Hepatocyte (in vitro differentiated cells): ENCODE measurements at regions not wholly inside any gene's neighbourhood (a gene's known extent, or its start where the extent isn't known, plus 50 kb on each side); places are given as distances from the start of the nearest gene placed in this dataset.

Experiments used
- DNase-seq: peaks from one replicate; pipeline ENCODE4 v3.0.0-alpha.2; 2016; ENCODE audit warnings: low spot score
- H2AFZ ChIP-seq: fragments of 200-600 bp; sonication (generic); 2 replicates; pipeline ENCODE4 v1.6.0; 2016; ENCODE audit warnings: antibody characterized with exemption, mild to moderate bottlenecking
- H3K27ac ChIP-seq: fragments of 200-600 bp; sonication (generic); 2 replicates; pipeline ENCODE4 v1.5.1; 2016; ENCODE audit warnings: mild to moderate bottlenecking
- H3K27me3 ChIP-seq: fragments of 200-600 bp; sonication (generic); 2 replicates; pipeline ENCODE4 v1.6.1; 2016
- H3K36me3 ChIP-seq: fragments of 200-600 bp; sonication (generic); replicated peaks from 2 replicates; pipeline ENCODE4 v1.5.1; 2016; ENCODE audit warnings: low read depth; ENCODE audit not compliant: insufficient read depth
- H3K4me1 ChIP-seq: fragments of 200-600 bp; sonication (generic); 2 replicates; pipeline ENCODE4 v1.5.1; 2016; ENCODE audit warnings: mild to moderate bottlenecking, moderate library complexity; ENCODE audit not compliant: insufficient read depth
- H3K4me2 ChIP-seq: fragments of 200-600 bp; sonication (generic); 2 replicates; pipeline ENCODE4 v1.6.0; 2016
- H3K4me3 ChIP-seq: fragments of 200-600 bp; sonication (generic); 2 replicates; pipeline ENCODE4 v1.5.1; 2016; ENCODE audit warnings: mild to moderate bottlenecking
- H3K79me2 ChIP-seq: fragments of 200-600 bp; sonication (generic); 2 replicates; pipeline ENCODE4 v1.6.0; 2017; ENCODE audit warnings: mild to moderate bottlenecking
- H3K9me2 ChIP-seq: fragments of 200-600 bp; sonication (generic); replicated peaks from 2 replicates; pipeline ENCODE4 v1.6.0; 2017; ENCODE audit warnings: mild to moderate bottlenecking; ENCODE audit not compliant: insufficient read depth
- H3K9me3 ChIP-seq: fragments of 200-600 bp; sonication (generic); 2 replicates; pipeline ENCODE4 v1.5.1; 2016; ENCODE audit warnings: low read depth, mild to moderate bottlenecking
- H4K20me1 ChIP-seq: fragments of 200-600 bp; sonication (generic); 2 replicates; pipeline ENCODE4 v1.6.0; 2016; ENCODE audit warnings: mild to moderate bottlenecking; ENCODE audit not compliant: insufficient read depth, poor library complexity, severe bottlenecking
- EZH2 ChIP-seq: fragments of 200-600 bp; sonication (generic); IDR thresholded peaks from 2 replicates; pipeline ENCODE4 v1.6.1; 2016; ENCODE audit warnings: antibody characterized with exemption, mild to moderate bottlenecking, borderline replicate concordance
- EZH2phosphoT487 ChIP-seq: fragments of 200-600 bp; sonication (generic); IDR thresholded peaks from one replicate; pipeline ENCODE4 v1.6.1; 2018; ENCODE audit warnings: antibody characterized with exemption, mild to moderate bottlenecking, low read depth, moderate library complexity; ENCODE audit not compliant: unreplicated experiment, severe bottlenecking
- WGBS: methylation state at CpG from one replicate; pipeline ENCODE4 v1.1.6; 2016; ENCODE audit warnings: low lambda C conversion rate; ENCODE audit errors: missing lambda C conversion rate; 5-methylcytosine and 5-hydroxymethylcytosine counted together
- TF ChIP-seq, protein P1 (sequence below): fragments of 200-600 bp; sonication (generic); IDR thresholded peaks from 2 replicates; pipeline ENCODE4 v1.5.1; 2016; ENCODE audit warnings: antibody characterized with exemption, mild to moderate bottlenecking; ENCODE audit not compliant: poor library complexity

GRCh38 chr14:48670939-48671338, 915.2 kb downstream of the RPS29 start:
- no peak overlapping the region for H3K4me2 ChIP-seq
- no peaks in the 10 kb centered on the region for H4K20me1 ChIP-seq
- no peak overlapping the region for H3K27ac ChIP-seq
- H3K4me1 ChIP-seq = no peaks in the 10 kb centered on the region
- H3K79me2 ChIP-seq = no peaks in the 10 kb centered on the region
- H3K36me3 ChIP-seq = no peaks in the 10 kb centered on the region
- 85% methylated on average over 4 of the region's 4 CpGs for WGBS
- no peaks in the 10 kb centered on the region for H3K9me3 ChIP-seq
- no peak overlapping the region for H3K4me3 ChIP-seq
- TF ChIP-seq EZH2 (no peak), EZH2phosphoT487 (no peak)
- TF ChIP-seq, protein P1, sequence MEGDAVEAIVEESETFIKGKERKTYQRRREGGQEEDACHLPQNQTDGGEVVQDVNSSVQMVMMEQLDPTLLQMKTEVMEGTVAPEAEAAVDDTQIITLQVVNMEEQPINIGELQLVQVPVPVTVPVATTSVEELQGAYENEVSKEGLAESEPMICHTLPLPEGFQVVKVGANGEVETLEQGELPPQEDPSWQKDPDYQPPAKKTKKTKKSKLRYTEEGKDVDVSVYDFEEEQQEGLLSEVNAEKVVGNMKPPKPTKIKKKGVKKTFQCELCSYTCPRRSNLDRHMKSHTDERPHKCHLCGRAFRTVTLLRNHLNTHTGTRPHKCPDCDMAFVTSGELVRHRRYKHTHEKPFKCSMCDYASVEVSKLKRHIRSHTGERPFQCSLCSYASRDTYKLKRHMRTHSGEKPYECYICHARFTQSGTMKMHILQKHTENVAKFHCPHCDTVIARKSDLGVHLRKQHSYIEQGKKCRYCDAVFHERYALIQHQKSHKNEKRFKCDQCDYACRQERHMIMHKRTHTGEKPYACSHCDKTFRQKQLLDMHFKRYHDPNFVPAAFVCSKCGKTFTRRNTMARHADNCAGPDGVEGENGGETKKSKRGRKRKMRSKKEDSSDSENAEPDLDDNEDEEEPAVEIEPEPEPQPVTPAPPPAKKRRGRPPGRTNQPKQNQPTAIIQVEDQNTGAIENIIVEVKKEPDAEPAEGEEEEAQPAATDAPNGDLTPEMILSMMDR = no peak
- H3K9me2 ChIP-seq = no peaks in the 10 kb centered on the region
- DNase-seq = no peak
- no peaks in the 10 kb centered on the region for H3K27me3 ChIP-seq
- no peak overlapping the region for H2AFZ ChIP-seq

- Histone ChIP-seq H2AFZ (no peak overlapping the region), H3K9me3 (no peaks in the 10 kb centered on the region), H3K9me2 (no peaks in the 10 kb centered on the region), H3K4me3 (no peak overlapping the region), H3K27ac (no peak overlapping the region), H3K36me3 (no peaks in the 10 kb centered on the region), H3K4me2 (no peak overlapping the region), H3K27me3 (no peaks in the 10 kb centered on the region), H4K20me1 (no peaks in the 10 kb centered on the region), H3K79me2 (no peaks in the 10 kb centered on the region), H3K4me1 (no peaks in the 10 kb centered on the region)
- WGBS = 86% methylated on average over 3 of the region's 3 CpGs
- TF ChIP-seq, protein P1 = no peak
- TF ChIP-seq EZH2phosphoT487 (no peak), EZH2 (no peak)
- no peak for DNase-seq
Measured at GRCh38 chr14:48665077-48665784, 920.9 kb downstream of the RPS29 start.

GRCh38 chr14:48643241-48643640, 942.9 kb downstream of the RPS29 start:
- no peak for DNase-seq
- Histone ChIP-seq H3K79me2 (no peaks in the 10 kb centered on the region), H4K20me1 (no peaks in the 10 kb centered on the region), H3K36me3 (no peaks in the 10 kb centered on the region), H3K9me2 (no peaks in the 10 kb centered on the region), H3K4me3 (no peak overlapping the region), H2AFZ (no peak overlapping the region), H3K4me2 (no peak overlapping the region), H3K9me3 (no peaks in the 10 kb centered on the region), H3K27me3 (no peaks in the 10 kb centered on the region), H3K4me1 (no peaks in the 10 kb centered on the region), H3K27ac (no peak overlapping the region)
- TF ChIP-seq, protein P1 = no peak
- TF ChIP-seq EZH2phosphoT487 (no peak), EZH2 (no peak)
- WGBS = 78% methylated on average over 1 of the region's 1 CpG

- H3K4me3 ChIP-seq = no peak overlapping the region
- H3K9me2 ChIP-seq = no peaks in the 10 kb centered on the region
- TF ChIP-seq, protein P1 = no peak
- no peak for TF ChIP-seq EZH2phosphoT487
- H3K27me3 ChIP-seq = no peaks in the 10 kb centered on the region
- H3K4me2 ChIP-seq = no peak overlapping the region
- H4K20me1 ChIP-seq = no peaks in the 10 kb centered on the region
- DNase-seq = no peak
- no peak overlapping the region for H3K27ac ChIP-seq
- H3K79me2 ChIP-seq = no peaks in the 10 kb centered on the region
- no peaks in the 10 kb centered on the region for H3K4me1 ChIP-seq
- H3K9me3 ChIP-seq = no peaks in the 10 kb centered on the region
- no peaks in the 10 kb centered on the region for H3K36me3 ChIP-seq
- H2AFZ ChIP-seq = no peak overlapping the region
Measured at GRCh38 chr14:48628870-48629269, 953.5 kb upstream of the MDGA2 start.
